ENCODE measurements at regions not wholly inside any gene's neighbourhood (a gene's known extent, or its start where the extent isn't known, plus 50 kb on each side); places are given as distances from the start of the nearest gene placed in this dataset.

DNA sequence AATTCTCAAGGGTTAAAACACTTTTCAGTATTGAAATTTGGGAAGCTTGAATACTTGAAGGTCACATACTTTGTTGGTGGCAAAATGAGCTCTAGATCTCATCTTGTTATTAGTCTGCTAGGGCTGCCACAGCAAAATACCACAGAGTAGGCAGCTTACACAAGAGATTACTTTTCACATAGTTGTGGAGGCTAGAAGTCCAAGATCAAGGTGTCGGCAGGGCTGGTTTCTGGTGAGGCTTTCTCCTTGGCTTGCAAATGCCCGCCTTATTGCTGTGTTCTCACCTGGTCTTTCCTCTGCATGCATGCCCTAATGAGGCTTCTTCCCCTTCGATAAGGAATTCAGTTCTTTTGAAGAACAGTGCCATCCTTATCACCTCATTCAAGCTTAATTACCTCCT lies 270.8 kb upstream of the ANKRD55 start:
- Mint-ChIP-seq H3K4me1 (ENCODE audit: low read depth) (peaks cover 6% of the 10 kb centered on the region), H3K36me3 (ENCODE audit: low read depth) (peaks cover 1% of the 10 kb centered on the region), H3K9me3 (peaks cover 5% of the 10 kb centered on the region), H3K27me3 (ENCODE audit: low read depth) (no peaks in the 10 kb centered on the region), H3K27ac (no peak overlapping the region), H3K4me3 (no peak overlapping the region)

DNA sequence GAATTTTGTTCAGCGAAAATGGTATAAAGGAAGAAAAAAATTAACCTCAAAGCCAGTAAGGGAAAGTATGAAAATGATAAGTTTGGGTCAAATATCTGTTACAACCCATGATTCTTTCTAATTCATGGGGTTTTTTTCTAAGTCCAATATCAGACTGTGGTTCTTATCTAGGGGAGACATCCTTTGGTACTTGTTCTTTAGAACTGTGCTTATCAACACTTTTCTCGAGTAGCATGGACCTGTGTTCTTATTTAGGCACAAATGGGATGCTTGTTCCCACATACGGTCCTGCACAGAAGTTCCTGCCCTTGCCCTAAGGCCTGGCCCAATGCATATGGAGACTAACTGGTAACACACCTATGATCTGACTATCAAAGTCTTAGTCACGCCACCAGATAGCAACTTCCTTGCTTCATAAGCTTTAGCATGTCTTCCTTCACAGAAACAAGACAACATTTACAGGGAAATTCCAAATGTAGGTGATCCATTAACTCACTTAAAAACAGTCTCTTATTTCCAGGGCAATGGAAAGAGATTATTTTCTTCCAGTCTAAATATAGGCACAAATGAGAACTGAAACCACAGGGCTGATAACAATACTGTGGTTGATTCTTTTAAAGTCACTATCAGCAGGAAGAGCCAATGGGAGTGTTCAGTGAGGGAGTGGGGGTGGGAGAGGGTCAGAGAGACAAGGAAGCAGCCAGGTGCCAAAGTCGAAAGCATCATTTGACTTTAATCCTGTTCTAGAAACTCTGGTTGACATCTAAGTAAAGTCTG lies 268.8 kb upstream of the ANKRD55 start:
- Mint-ChIP-seq H3K36me3 (ENCODE audit: low read depth) (peaks cover 1% of the 10 kb centered on the region), H3K27ac (no peak overlapping the region), H3K9me3 (peaks cover 5% of the 10 kb centered on the region), H3K4me3 (no peak overlapping the region), H3K4me1 (ENCODE audit: low read depth) (peaks cover 6% of the 10 kb centered on the region), H3K27me3 (ENCODE audit: low read depth) (no peaks in the 10 kb centered on the region)

DNA sequence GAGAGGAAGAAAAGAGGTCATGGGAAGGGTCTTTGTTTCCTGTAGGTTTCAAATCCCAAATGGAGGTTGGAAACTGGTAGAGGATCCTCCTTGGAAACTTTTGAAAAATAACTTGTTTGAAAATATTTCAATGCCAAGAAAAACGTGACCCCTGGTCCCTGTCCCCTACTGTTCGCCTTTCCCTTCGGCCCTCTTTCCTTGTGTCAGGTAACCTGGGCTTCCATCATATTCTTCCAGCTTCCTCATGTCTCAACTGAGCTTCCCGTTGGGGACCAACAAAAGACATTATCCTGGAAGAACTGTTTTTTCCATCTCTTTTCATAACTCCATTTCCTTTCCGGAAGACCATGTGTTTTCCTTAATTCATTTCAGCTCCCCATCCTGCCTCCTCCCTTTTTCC lies 266.8 kb upstream of the ANKRD55 start:
- Mint-ChIP-seq H3K36me3 (ENCODE audit: low read depth) (peaks cover 1% of the 10 kb centered on the region), H3K27me3 (ENCODE audit: low read depth) (no peaks in the 10 kb centered on the region), H3K4me1 (ENCODE audit: low read depth) (peaks cover 10% of the 10 kb centered on the region), H3K9me3 (no peaks in the 10 kb centered on the region), H3K27ac (no peak overlapping the region), H3K4me3 (no peak overlapping the region)

DNA sequence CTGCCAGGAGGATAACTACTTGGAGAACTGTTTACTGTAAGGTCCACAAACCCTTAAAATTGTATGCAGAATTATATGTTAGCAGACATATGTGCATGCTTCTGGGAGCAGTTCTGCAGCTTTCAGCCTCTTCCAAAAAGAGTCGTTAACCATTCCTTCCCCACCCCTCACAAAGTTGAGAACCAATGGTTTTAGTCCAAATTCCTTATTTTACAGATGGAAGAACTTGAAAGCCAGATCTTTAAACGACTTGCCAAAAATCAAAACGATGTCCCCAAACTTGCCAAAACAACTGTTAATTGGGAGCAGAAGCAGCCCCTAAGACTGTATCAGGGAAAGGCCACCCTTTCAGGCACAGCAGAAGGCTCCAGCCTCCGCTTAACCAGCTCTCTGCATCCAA lies 266.4 kb upstream of the ANKRD55 start:
- H3K4me1 Mint-ChIP-seq (ENCODE audit: low read depth): peaks cover 10% of the 10 kb centered on the region

DNA sequence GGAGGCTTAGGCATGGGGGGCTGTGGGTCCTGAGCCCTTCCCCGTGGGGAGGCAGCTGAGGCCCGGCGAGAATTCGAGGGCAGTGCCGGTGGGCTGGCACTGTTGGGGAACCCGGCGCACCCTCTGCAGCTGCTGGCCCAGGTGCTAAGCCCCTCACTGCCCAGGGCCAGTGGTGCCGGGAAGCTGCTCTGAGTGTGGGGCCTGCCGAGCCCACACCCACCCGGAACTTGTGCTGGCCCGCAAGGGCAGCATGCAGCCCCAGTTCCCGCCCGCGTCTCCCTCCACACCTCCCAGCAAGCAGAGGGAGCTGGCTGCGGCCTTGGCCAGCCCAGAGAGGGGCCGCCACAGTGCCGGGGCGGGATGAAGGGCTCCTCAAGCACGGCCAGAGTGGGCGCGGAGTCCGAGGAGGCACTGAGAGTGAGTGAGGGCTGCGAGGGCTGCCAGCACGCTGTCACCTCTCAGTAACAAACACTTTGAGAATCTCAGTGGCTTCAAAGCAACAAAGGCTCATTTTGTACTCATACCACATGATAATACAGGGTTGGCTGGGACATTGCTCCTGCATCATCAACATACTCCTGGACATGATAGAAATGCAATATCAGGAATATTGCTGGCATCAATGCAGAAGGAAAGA lies 265.7 kb upstream of the ANKRD55 start:
- no peaks in the 10 kb centered on the region for H3K9me3 Mint-ChIP-seq
- H3K4me3 Mint-ChIP-seq: no peak overlapping the region
- H3K27ac Mint-ChIP-seq: no peak overlapping the region
- no peaks in the 10 kb centered on the region for H3K27me3 Mint-ChIP-seq (ENCODE audit: low read depth)
- peaks cover 10% of the 10 kb centered on the region for H3K4me1 Mint-ChIP-seq (ENCODE audit: low read depth)
- H3K36me3 Mint-ChIP-seq (ENCODE audit: low read depth): peaks cover 1% of the 10 kb centered on the region

More for the DNA sequence above, 266.4 kb upstream of the ANKRD55 start:
- Mint-ChIP-seq H3K4me3 (no peak overlapping the region), H3K27ac (no peak overlapping the region), H3K9me3 (no peaks in the 10 kb centered on the region), H3K36me3 (ENCODE audit: low read depth) (peaks cover 1% of the 10 kb centered on the region), H3K27me3 (ENCODE audit: low read depth) (no peaks in the 10 kb centered on the region)

DNA sequence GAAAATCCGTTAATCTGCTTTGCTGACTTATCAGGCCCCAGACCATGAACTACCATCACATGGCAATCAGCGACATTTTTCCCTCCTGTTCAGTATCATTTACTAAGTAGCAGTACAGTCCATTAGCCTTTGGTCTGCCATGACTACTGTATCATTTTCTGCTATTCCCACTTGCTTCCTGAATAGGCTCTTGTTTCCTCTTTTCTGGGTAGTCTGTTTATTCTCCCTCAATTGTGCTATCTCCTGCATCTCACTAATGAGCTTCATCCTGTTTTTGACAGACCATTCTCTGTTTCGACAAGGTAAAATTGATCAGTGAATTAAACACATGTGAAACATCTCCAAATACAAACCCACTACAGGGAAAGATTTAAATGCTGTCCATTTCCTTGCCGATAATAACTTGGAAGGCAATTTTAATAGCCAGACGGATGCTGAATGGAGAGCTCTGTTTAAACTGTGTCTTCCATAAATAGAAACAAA lies 263.5 kb upstream of the ANKRD55 start:
- peaks cover 1% of the 10 kb centered on the region for H3K36me3 Mint-ChIP-seq (ENCODE audit: low read depth)
- H3K27ac Mint-ChIP-seq: no peak overlapping the region
- no peaks in the 10 kb centered on the region for H3K9me3 Mint-ChIP-seq
- peaks cover 5% of the 10 kb centered on the region for H3K4me1 Mint-ChIP-seq (ENCODE audit: low read depth)
- no peaks in the 10 kb centered on the region for H3K27me3 Mint-ChIP-seq (ENCODE audit: low read depth)
- H3K4me3 Mint-ChIP-seq: no peak overlapping the region

DNA sequence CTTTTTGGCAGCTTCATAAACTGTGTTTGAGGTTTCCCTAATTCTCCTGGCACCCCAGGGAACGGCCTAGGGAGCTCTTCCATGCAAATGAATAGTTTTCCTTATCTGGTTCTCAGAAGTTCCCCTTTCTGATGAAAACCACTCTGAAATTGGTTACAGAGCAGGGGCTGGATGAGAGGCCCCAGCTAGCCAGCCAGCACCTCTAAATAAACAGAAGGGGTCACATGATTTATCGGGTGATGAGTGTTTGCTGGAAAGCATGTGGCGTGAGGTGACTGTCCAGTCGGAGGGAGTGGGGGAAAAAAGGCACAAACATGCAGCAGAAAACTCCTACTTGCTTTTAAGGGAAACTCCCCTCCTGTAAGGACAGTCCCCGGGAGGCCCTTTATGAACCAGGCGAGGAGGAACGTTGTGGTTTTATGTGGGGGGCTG lies 261.2 kb upstream of the ANKRD55 start:
- H3K4me3 Mint-ChIP-seq: no peak overlapping the region
- H3K36me3 Mint-ChIP-seq (ENCODE audit: low read depth): no peaks in the 10 kb centered on the region
- H3K4me1 Mint-ChIP-seq (ENCODE audit: low read depth): peaks cover 14% of the 10 kb centered on the region
- no peak overlapping the region for H3K27ac Mint-ChIP-seq
- no peaks in the 10 kb centered on the region for H3K9me3 Mint-ChIP-seq
- no peaks in the 10 kb centered on the region for H3K27me3 Mint-ChIP-seq (ENCODE audit: low read depth)

DNA sequence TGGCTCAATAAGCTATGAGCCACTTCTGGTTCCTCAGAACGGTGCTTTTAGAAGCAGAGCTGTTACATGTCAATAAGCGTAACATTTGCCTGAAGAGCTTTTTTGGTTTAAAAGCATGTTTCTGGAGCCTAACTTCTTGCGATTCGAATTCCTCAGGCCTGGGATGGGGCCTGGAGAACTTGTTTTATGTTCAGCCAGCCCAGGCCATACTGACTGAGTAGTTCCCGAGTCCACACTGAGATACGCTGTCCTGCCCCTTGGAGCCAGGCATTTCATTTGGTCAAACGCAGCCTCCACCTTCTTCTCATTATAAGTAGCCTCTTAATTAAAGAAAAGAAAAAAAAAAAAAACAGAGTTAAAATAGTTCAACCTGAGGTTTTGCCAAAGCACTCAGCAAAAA lies 260.6 kb upstream of the ANKRD55 start:
- H3K4me1 Mint-ChIP-seq (ENCODE audit: low read depth): peaks cover 14% of the 10 kb centered on the region
- H3K27ac Mint-ChIP-seq: no peak overlapping the region
- H3K4me3 Mint-ChIP-seq: no peak overlapping the region
- no peaks in the 10 kb centered on the region for H3K36me3 Mint-ChIP-seq (ENCODE audit: low read depth)
- no peaks in the 10 kb centered on the region for H3K9me3 Mint-ChIP-seq
- H3K27me3 Mint-ChIP-seq (ENCODE audit: low read depth): no peaks in the 10 kb centered on the region

DNA sequence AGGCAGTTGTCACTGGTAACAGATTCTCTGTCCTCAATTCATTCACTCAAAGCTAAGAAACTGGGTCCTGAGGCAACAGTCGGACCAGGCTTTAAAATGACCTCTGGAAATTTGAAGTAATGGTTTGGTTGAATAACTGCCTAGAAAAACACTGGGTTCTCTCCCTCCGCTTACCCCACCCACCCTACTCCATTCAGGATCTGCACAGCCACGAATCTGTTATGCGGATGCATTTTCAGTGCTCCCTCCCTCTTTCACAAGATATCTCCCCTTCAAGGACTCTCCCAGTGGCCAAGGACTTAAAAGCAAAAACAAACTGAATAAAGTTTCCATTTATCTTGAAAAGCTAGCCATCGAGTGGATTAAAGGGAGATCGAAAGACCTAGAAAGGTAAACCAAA lies 260.2 kb upstream of the ANKRD55 start:
- Mint-ChIP-seq H3K9me3 (peaks cover 3% of the 10 kb centered on the region), H3K4me1 (ENCODE audit: low read depth) (peaks cover 14% of the 10 kb centered on the region), H3K27ac (no peak overlapping the region), H3K36me3 (ENCODE audit: low read depth) (no peaks in the 10 kb centered on the region), H3K27me3 (ENCODE audit: low read depth) (no peaks in the 10 kb centered on the region), H3K4me3 (no peak overlapping the region)

DNA sequence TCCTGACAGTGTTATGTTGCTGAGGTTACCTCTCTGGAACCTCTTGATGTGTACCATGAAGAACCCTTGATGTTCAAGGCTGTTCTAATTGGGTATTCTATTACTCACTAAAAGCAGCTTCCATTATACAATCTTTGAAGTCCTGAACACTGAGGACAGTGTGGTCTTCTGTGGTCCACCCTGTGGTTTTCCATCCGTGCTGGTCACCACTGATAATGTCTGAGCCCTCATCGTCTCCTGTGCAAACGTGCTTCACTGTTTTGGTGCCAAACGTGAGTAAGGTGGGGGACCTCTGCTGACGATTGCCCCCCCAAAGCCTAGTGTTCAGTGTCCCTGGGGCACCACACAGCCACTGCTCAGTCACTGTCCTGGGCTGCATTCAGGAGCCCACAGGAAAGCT lies 259.7 kb upstream of the ANKRD55 start:
- no peaks in the 10 kb centered on the region for H3K36me3 Mint-ChIP-seq (ENCODE audit: low read depth)
- H3K27ac Mint-ChIP-seq: no peak overlapping the region
- peaks cover 14% of the 10 kb centered on the region for H3K4me1 Mint-ChIP-seq (ENCODE audit: low read depth)
- H3K27me3 Mint-ChIP-seq (ENCODE audit: low read depth): no peaks in the 10 kb centered on the region
- no peak overlapping the region for H3K4me3 Mint-ChIP-seq
- peaks cover 6% of the 10 kb centered on the region for H3K9me3 Mint-ChIP-seq

DNA sequence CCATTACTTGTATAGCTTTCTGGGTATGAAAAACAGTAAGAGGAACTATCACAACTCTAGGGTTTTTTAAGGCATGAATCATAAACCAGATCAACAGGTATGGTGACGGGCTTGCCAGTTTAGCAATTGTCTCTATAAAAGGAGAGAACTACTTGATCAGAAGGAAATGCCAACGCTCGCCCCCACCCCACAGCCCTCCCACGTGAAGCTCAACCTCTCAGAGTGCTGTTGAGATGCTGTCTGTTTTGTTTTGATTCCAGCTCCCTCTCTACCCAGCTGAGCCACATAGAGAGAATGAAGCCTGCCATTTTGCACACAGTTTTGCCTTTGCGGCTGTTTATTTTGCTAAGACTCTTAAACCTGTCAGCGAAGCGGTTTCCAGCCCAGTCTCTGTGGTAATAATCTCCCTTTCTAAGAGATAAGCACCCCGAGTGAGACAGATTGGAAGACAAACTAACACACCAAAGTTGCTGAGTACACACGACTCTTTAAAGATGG lies 257.9 kb upstream of the ANKRD55 start:
- H3K27ac Mint-ChIP-seq: peak overlapping the region; percentile 35
- peak overlapping the region; percentile 14 for H3K4me3 Mint-ChIP-seq
- H3K4me1 Mint-ChIP-seq (ENCODE audit: low read depth): peaks cover 10% of the 10 kb centered on the region
- H3K9me3 Mint-ChIP-seq: peaks cover 15% of the 10 kb centered on the region
- no peaks in the 10 kb centered on the region for H3K36me3 Mint-ChIP-seq (ENCODE audit: low read depth)
- no peaks in the 10 kb centered on the region for H3K27me3 Mint-ChIP-seq (ENCODE audit: low read depth)

DNA sequence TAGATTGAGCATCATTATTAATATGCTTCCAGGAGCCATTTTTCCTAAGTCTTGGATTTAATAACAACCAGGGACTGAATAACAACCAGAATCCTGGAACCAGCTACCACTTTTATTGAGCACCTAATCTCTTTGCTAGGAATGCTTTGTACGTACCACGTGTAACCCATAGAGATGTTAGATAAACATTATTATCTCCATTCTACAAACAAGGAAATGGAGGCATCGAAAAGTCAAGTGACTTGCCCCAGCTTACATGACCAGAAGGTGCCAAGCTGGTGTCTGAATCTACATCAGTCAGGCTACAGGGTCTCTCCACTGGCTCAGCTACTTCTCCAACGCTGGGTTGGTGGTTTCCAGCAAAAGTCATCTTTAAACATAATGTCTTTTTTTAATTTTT lies 256.1 kb upstream of the ANKRD55 start:
- no peak overlapping the region for H3K4me3 Mint-ChIP-seq
- peaks cover 10% of the 10 kb centered on the region for H3K4me1 Mint-ChIP-seq (ENCODE audit: low read depth)
- H3K36me3 Mint-ChIP-seq (ENCODE audit: low read depth): no peaks in the 10 kb centered on the region
- no peak overlapping the region for H3K27ac Mint-ChIP-seq
- H3K9me3 Mint-ChIP-seq: peaks cover 15% of the 10 kb centered on the region
- H3K27me3 Mint-ChIP-seq (ENCODE audit: low read depth): no peaks in the 10 kb centered on the region

DNA sequence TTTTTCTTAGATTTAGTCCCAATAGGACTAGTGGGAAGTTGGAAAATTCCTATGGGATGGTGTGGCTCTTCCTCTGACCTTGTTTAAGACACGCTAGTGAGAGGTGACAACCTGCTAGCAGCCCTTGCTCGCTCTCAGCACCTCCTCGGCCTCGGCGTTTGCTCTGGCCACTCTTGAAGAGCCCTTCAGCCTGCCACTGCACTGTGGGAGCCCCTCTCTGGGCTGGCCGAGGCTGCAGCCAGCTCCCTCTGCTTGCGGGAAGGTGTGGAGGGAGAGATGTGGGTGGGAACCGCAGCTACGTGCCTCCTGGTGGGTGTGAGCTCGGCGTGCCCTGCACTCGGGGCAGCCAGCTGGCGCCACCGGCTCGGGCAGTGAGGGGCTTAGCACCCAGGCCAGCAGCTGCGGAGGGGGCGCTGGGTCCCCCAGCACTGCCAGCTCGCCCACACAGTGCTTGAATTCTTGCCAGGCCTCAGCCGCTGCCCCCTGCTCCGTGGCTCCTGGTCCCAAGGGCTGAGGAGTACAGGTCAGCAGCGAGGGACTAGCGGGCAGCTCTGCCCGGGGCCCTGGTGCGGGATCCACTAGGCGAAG lies 254.5 kb upstream of the ANKRD55 start:
- Mint-ChIP-seq H3K4me3 (no peak overlapping the region), H3K27me3 (ENCODE audit: low read depth) (peaks cover 13% of the 10 kb centered on the region), H3K9me3 (peaks cover 15% of the 10 kb centered on the region), H3K4me1 (ENCODE audit: low read depth) (peaks cover 10% of the 10 kb centered on the region), H3K36me3 (ENCODE audit: low read depth) (no peaks in the 10 kb centered on the region), H3K27ac (no peak overlapping the region)

DNA sequence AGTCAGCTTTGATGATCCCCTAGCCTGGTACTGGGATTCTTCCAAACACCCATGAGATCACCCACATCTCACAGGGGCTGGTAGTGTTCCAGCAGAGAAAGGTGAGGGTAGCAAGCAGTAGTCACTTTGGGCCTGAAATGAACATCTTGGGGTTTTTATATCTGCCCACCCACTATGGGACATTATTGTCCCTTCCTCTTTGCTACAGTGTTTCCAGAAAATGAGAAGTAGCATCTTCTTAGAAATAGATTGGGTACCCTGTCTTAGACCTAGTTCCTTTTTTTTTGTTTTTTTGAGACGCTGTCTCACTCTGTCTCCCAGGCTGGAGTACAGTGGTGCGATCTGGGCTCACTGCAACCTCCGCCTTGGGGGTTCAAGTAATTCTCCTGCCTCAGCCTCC lies 249.2 kb upstream of the ANKRD55 start:
- no peaks in the 10 kb centered on the region for H3K36me3 Mint-ChIP-seq (ENCODE audit: low read depth)
- peak overlapping the region; percentile 80 for H3K4me3 Mint-ChIP-seq
- H3K4me1 Mint-ChIP-seq (ENCODE audit: low read depth): peaks cover 35% of the 10 kb centered on the region
- H3K27me3 Mint-ChIP-seq (ENCODE audit: low read depth): peaks cover 15% of the 10 kb centered on the region
- H3K9me3 Mint-ChIP-seq: peaks cover 9% of the 10 kb centered on the region
- no peak overlapping the region for H3K27ac Mint-ChIP-seq
